Fibroblast of mammary gland (primary cell): ENCODE measurements at regions not wholly inside any gene's neighbourhood (a gene's known extent, or its start where the extent isn't known, plus 50 kb on each side); places are given as distances from the start of the nearest gene placed in this dataset.

Experiments
- DNase-seq: peaks from one replicate; pipeline ENCODE4 v3.0.0-alpha.2; 2010; ENCODE audit warnings: low read depth
- H3K4me3 ChIP-seq: 2 replicates; pipeline ENCODE4 v1.5.1; 2011; ENCODE audit warnings: low read depth, mild to moderate bottlenecking, low read length, moderate library complexity; ENCODE audit not compliant: control insufficient read depth
- CTCF ChIP-seq: conservative IDR thresholded peaks from 2 replicates; pipeline ENCODE4 v1.5.1; 2011; ENCODE audit warnings: low read depth, low read length, inconsistent platforms; ENCODE audit not compliant: control insufficient read depth, insufficient read depth

GRCh38 chr3:124520970-124521369, 209.3 kb upstream of the UMPS start:
- no peak for TF ChIP-seq CTCF
- no peak overlapping the region for H3K4me3 ChIP-seq
- DNase-seq: no peak

- no peak overlapping the region for H3K4me3 ChIP-seq
- no peak for DNase-seq
- no peak for TF ChIP-seq CTCF
Observed at GRCh38 chr3:124522082-124522625, 208.1 kb upstream of the UMPS start.

- DNase-seq: no peak
- H3K4me3 ChIP-seq: no peak overlapping the region
- TF ChIP-seq CTCF: peak; percentile 16
Observed at GRCh38 chr3:124526601-124527000, 203.7 kb upstream of the UMPS start.

GRCh38 chr3:124529826-124530571, 200.3 kb upstream of the UMPS start:
- H3K4me3 ChIP-seq: no peak overlapping the region
- peak; percentile 34 for DNase-seq
- TF ChIP-seq CTCF: no peak

GRCh38 chr3:124530916-124531315, 199.3 kb upstream of the UMPS start:
- H3K4me3 ChIP-seq: no peak overlapping the region
- no peak for DNase-seq
- no peak for TF ChIP-seq CTCF

- H3K4me3 ChIP-seq: no peak overlapping the region
- DNase-seq: no peak
- no peak for TF ChIP-seq CTCF
Observed at GRCh38 chr3:124532071-124532470, 198.2 kb upstream of the UMPS start.
